ENCODE measurements at regions not wholly inside any gene's neighbourhood (a gene's known extent, or its start where the extent isn't known, plus 50 kb on each side); places are given as distances from the start of the nearest gene placed in this dataset.

DNA sequence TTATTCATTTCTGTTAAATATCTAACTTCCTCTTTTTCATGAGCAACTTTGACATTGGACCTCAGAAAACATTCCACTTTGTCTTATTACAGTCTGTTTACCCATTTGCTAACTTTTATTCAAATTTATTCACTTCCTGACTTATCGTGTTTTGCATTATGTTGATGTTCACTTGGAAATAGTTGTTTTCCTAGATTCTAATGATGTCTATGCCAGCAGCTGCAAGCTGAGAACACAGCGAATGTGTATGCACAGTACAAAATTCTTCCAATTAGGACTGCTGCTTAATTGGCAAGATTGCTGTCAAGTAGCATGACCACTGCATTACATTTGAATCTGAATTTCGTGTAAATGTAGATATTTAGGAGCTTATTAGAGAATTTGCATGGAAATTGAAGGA is 61.5 kb upstream of the GRIA4 start:
- TF ChIP-seq CTCF (IDR thresholded peaks at IDR 0.05 in 2 of 3, conservative IDR thresholded peaks at IDR 0.05 in 1 of 3; ENCODE audit: insufficient read depth in 2 of 3, low read depth in 1 of 3, low read length in 3 of 3) (no peak), ZNF609 (CRISPR knock-in tag; IDR thresholded peaks at IDR 0.05; ENCODE audit: borderline replicate concordance) (no peak), FOS (IDR thresholded peaks at IDR 0.05; ENCODE audit: extremely low read depth, insufficient read length) (no peak), ZNF561 (CRISPR knock-in tag; conservative IDR thresholded peaks at IDR 0.05) (no peak), GABPA (tag; conservative IDR thresholded peaks at IDR 0.05; ENCODE audit: low read depth) (no peak), SRF (CRISPR knock-in tag; IDR thresholded peaks at IDR 0.05) (no peak), PRPF4 (IDR thresholded peaks at IDR 0.05; ENCODE audit: insufficient read depth, low read depth, low read length, poor library complexity, severe bottlenecking) (no peak), JUNB (CRISPR knock-in tag; conservative IDR thresholded peaks at IDR 0.05) (no peak), POU5F1 (IDR thresholded peaks at IDR 0.05; ENCODE audit: borderline replicate concordance, low read depth, low read length, partially characterized antibody) (no peak), ATF3 (IDR thresholded peaks at IDR 0.05) (no peak), ATF3 (CRISPR knock-in tag; conservative IDR thresholded peaks at IDR 0.05) (no peak), MTA3 (IDR thresholded peaks at IDR 0.05; ENCODE audit: borderline replicate concordance) (no peak), HCFC1 (IDR thresholded peaks at IDR 0.05; ENCODE audit: low read depth, low read length) (no peak), TSC22D4 (tag; IDR thresholded peaks at IDR 0.05) (no peak)
- TF ChIP-seq, protein P1, sequence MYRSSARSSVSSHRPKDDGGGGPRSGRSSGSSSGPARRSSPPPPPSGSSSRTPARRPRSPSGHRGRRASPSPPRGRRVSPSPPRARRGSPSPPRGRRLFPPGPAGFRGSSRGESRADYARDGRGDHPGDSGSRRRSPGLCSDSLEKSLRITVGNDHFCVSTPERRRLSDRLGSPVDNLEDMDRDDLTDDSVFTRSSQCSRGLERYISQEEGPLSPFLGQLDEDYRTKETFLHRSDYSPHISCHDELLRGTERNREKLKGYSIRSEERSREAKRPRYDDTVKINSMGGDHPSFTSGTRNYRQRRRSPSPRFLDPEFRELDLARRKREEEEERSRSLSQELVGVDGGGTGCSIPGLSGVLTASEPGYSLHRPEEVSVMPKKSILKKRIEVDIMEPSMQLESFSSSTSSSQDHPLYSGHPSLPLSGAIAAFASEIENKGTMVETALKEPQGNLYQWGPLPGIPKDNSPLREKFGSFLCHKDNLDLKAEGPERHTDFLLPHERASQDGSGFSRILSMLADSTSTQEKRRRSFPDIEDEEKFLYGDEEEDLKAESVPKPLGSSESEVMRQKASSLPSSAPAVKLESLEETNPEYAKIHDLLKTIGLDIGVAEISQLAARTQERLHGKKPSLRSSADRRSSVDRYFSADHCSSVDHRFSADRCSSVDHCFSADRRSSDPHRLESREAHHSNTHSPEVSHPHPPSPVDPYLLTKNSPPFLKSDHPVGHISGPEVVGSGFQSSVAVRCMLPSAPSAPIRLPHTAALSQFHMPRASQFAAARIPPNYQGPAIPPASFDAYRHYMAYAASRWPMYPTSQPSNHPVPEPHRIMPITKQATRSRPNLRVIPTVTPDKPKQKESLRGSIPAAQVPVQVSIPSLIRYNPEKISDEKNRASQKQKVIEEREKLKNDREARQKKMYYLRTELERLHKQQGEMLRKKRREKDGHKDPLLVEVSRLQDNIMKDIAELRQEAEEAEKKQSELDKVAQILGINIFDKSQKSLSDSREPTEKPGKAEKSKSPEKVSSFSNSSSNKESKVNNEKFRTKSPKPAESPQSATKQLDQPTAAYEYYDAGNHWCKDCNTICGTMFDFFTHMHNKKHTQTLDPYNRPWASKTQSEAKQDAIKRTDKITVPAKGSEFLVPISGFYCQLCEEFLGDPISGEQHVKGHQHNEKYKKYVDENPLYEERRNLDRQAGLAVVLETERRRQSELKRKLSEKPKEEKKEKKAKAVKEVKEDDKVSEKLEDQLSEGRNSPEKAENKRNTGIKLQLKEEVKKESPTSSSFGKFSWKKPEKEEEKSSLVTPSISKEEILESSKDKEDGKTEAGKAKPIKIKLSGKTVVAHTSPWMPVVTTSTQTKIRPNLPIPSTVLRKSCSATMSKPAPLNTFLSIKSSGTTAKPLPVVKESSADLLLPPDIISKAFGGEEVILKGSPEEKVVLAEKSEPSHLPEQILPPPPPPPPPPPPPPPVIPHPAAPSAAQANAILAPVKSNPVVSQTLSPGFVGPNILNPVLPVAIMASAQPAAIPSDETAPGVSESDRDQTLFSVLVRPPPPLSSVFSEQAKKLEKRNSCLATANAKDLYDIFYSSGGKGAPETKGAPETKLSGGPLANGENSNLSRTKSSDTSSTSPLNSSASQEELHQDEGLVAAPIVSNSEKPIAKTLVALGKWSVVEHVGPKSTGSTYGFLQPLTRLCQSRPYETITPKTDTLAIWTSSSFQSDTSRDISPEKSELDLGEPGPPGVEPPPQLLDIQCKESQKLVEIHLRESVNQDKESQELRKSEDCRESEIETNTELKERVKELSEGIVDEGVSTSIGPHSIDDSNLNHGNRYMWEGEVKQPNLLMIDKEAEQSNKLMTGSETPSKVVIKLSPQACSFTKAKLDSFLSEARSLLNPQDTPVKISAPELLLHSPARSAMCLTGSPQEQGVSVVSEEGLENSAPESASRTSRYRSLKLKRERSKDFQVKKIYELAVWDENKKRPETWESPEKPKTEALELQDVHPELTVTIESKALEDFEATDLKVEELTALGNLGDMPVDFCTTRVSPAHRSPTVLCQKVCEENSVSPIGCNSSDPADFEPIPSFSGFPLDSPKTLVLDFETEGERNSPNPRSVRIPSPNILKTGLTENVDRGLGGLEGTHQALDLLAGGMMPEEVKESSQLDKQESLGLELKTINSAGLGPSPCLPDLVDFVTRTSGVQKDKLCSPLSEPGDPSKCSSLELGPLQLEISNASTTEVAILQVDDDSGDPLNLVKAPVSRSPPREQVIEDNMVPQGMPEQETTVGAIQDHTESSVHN (IDR thresholded peaks at IDR 0.05; ENCODE audit: borderline replicate concordance in 1 of 2, low read depth in 1 of 2) = no peak
